ENCODE measurements at regions not wholly inside any gene's neighbourhood (a gene's known extent, or its start where the extent isn't known, plus 50 kb on each side); places are given as distances from the start of the nearest gene placed in this dataset.

DNA sequence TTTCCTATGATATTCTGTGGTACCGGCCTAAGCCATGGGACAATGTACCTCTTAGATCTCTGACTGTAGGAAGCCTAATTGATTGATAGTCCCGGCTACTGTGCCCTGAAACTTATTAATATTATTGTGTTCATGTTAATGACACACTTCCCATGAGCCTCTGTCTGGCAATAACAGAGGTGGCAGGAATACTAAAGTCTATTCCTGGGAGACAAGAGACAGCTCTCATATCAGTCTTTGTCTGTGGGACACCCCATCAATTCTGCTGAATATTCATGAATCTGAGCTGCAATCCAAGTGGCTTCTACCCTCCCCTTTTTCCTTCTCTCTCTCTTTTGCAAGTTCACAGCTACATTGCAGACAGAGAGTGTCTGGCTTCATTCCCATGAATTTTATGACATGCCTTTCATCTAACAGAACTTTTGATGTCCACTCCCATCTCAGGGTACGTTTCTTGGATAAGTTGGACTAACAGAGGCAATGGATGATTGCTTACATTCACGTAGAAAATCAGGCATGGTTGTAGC, 907.5 kb downstream of the ZPLD1 start:
- TF ChIP-seq CTCF (IDR thresholded peaks at IDR 0.05) (no peak), ZFX (IDR thresholded peaks at IDR 0.05; ENCODE audit: borderline replicate concordance) (no peak)
- H3K27ac ChIP-seq, result no peak overlapping the region

DNA sequence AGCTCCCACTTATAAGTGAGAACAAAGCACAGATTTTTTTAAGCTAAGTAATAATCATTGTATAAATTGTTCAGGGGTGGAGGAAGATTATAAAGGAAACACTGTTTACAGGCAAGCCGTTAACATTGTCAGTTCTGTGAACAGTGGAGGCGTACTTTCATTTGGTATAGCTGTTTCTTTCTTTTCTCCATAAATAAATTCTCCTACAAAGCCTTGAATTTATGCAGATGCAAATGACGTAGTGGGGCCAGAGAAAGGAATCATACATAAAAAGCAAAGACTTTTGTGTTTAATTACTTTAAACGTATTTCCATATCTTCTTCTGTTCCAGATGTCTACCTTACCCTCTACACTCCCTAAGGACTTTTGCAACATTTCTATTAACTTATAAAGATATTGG, 914.9 kb downstream of the ZPLD1 start:
- H3K27ac ChIP-seq, result no peak overlapping the region
- TF ChIP-seq CTCF (IDR thresholded peaks at IDR 0.05) (no peak), ZFX (IDR thresholded peaks at IDR 0.05; ENCODE audit: borderline replicate concordance) (no peak)

DNA sequence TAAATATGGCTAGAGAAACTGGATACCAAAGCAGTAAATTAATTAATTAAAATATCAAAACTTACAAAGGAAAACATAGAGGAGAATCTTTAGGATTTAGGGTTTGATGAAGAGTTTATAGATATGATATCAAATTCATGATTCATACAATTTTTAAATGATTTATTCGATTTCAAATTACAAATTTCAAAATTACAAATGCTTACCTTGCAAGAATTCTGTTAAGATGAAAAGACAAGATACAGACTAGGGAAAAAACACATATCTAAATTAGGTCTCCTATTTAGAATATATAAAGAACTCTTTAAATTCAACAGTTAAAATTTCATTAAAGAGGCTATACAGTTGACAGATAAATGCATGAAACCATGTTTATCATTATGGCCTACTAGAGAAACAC, 930.7 kb downstream of the ZPLD1 start:
- H3K27ac ChIP-seq, result no peak overlapping the region
- TF ChIP-seq ZFX (IDR thresholded peaks at IDR 0.05; ENCODE audit: borderline replicate concordance), result no peak
- no peak for TF ChIP-seq CTCF (IDR thresholded peaks at IDR 0.05)

GRCh38 chr3:103367481-103367880, 932.7 kb downstream of the ZPLD1 start:
- TF ChIP-seq ZFX (IDR thresholded peaks at IDR 0.05; ENCODE audit: borderline replicate concordance), result no peak
- no peak for TF ChIP-seq CTCF (IDR thresholded peaks at IDR 0.05)

GRCh38 chr3:103371411-103371810, 936.6 kb downstream of the ZPLD1 start:
- H3K27ac ChIP-seq, result no peak overlapping the region
- no peak for TF ChIP-seq ZFX (IDR thresholded peaks at IDR 0.05; ENCODE audit: borderline replicate concordance)
- no peak for TF ChIP-seq CTCF (IDR thresholded peaks at IDR 0.05)

More at GRCh38 chr3:103367481-103367880, 932.7 kb downstream of the ZPLD1 start:
- H3K27ac ChIP-seq, result no peak overlapping the region

GRCh38 chr3:103372031-103372430, 937.2 kb downstream of the ZPLD1 start:
- no peak overlapping the region for H3K27ac ChIP-seq
- no peak for TF ChIP-seq CTCF (IDR thresholded peaks at IDR 0.05)
- no peak for TF ChIP-seq ZFX (IDR thresholded peaks at IDR 0.05; ENCODE audit: borderline replicate concordance)

DNA sequence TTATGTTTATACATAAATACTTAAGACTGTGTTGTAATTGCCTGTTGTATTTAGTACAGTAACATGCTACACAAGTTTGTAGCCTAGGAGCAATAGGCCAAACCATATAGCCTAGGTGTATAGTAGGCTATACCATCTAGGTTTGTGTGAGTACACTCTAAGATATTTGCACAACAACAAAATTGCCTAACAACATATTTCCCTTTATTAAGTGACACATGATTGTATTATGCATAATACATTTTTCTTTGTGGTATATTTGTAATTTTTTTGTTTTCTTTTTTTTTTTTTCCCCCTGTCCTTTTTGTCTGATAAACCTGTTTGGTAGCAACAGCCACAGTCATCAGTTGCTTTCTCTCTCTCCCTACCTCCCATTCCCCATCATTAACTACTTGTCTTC, 945.6 kb downstream of the ZPLD1 start:
- H3K27ac ChIP-seq, result no peak overlapping the region
- no peak for TF ChIP-seq CTCF (IDR thresholded peaks at IDR 0.05)
- no peak for TF ChIP-seq ZFX (IDR thresholded peaks at IDR 0.05; ENCODE audit: borderline replicate concordance)

Measured in 22Rv1 (cell line).